ENCODE measurements at regions not wholly inside any gene's neighbourhood (a gene's known extent, or its start where the extent isn't known, plus 50 kb on each side); places are given as distances from the start of the nearest gene placed in this dataset.

DNA sequence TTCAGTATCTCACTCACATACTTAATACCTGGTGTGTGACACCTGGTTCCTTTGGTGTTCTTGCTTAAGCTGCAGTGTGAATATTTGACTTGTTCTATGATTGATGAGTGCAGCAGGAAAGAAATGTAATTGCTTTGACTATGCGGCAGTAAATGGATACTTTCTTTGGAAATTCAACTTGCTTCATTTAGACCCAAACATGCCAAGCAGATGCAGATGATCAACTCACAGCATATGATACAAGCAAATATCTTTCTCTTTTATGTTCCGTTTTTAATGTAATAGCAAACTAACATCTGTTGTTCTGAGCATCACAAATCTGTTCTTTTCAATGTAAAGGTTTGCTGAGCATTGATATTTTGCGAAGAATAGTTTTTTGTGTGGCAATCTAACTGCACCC lies 549.5 kb downstream of the C4orf33 start:
- H2AFZ ChIP-seq (ENCODE audit: insufficient read depth, low read depth, low read length, poor library complexity, severe bottlenecking): no peak overlapping the region
- no peak overlapping the region for H3K4me3 ChIP-seq (replicated peaks in 1 of 3; ENCODE audit: low read depth in 2 of 3, low read length in 3 of 3)
- Mint-ChIP-seq H3K27me3 (ENCODE audit: low read depth in 3 of 3) (peaks cover 0 to 6% (median 0%) of the 10 kb centered on the region in 3 donors), H3K36me3 (no peaks in the 10 kb centered on the region), H3K9me3 (peaks cover 0 to 2% (median 0%) of the 10 kb centered on the region in 7 donors), H3K27ac (no peak overlapping the region), H3K4me1 (no peaks in the 10 kb centered on the region), H3K4me3 (no peak overlapping the region)
- no peak for TF ChIP-seq CTCF (IDR thresholded peaks at IDR 0.05)
- no peak overlapping the region for H3K4me2 ChIP-seq (replicated peaks; ENCODE audit: extremely low read depth, low read length, poor library complexity, severe bottlenecking)
- DNase-seq: no peak
- H3K9me3 ChIP-seq (replicated peaks in 1 of 2; ENCODE audit: control insufficient read depth in 1 of 2, insufficient read depth in 1 of 2, low read length in 2 of 2): no peaks in the 10 kb centered on the region
- no CpG with 5 or more reads among the region's 3 CpGs for WGBS (ENCODE audit: insufficient coverage)
- H3K27ac ChIP-seq (ENCODE audit: low read depth in 1 of 2, low read length in 2 of 2): no peak overlapping the region
- no peaks in the 10 kb centered on the region for H3K36me3 ChIP-seq (replicated peaks in 1 of 2; ENCODE audit: control insufficient read depth in 1 of 2, insufficient read depth in 2 of 2, low read length in 2 of 2)
- H3K4me1 ChIP-seq (ENCODE audit: control insufficient read depth in 1 of 2, insufficient read depth in 2 of 2, low read length in 2 of 2): no peaks in the 10 kb centered on the region
- H3K27me3 ChIP-seq (ENCODE audit: control insufficient read depth in 2 of 2, insufficient read depth in 2 of 2, low read length in 2 of 2): no peaks in the 10 kb centered on the region
- intact Hi-C loops (cut with micrococcal nuclease): no loop called here
- H3K79me2 ChIP-seq (ENCODE audit: insufficient read depth, low read length): no peaks in the 10 kb centered on the region
- no peaks in the 10 kb centered on the region for H4K20me1 ChIP-seq (ENCODE audit: insufficient read depth, low read length)
- no peak overlapping the region for H3K9ac ChIP-seq (ENCODE audit: insufficient read depth, low read length, poor library complexity, severe bottlenecking)

GRCh38 chr4:129668092-129668491 lies 572.1 kb downstream of the C4orf33 start:
- Mint-ChIP-seq H3K27me3 (ENCODE audit: low read depth in 3 of 3) (peaks cover 0 to 1% (median 1%) of the 10 kb centered on the region in 3 donors), H3K4me3 (no peak overlapping the region), H3K9me3 (peaks cover 0 to 4% (median 2%) of the 10 kb centered on the region in 7 donors), H3K4me1 (no peaks in the 10 kb centered on the region), H3K36me3 (no peaks in the 10 kb centered on the region), H3K27ac (no peak overlapping the region)
- Histone ChIP-seq H3K4me1 (ENCODE audit: control insufficient read depth in 1 of 2, insufficient read depth in 2 of 2, low read length in 2 of 2) (no peaks in the 10 kb centered on the region), H3K9me3 (replicated peaks in 1 of 2; ENCODE audit: control insufficient read depth in 1 of 2, insufficient read depth in 1 of 2, low read length in 2 of 2) (no peaks in the 10 kb centered on the region), H3K4me3 (replicated peaks in 1 of 3; ENCODE audit: low read depth in 2 of 3, low read length in 3 of 3) (no peak overlapping the region), H3K4me2 (replicated peaks; ENCODE audit: extremely low read depth, low read length, poor library complexity, severe bottlenecking) (no peak overlapping the region), H4K20me1 (ENCODE audit: insufficient read depth, low read length) (no peaks in the 10 kb centered on the region), H3K27ac (ENCODE audit: low read depth in 1 of 2, low read length in 2 of 2) (no peak overlapping the region), H3K27me3 (ENCODE audit: control insufficient read depth in 2 of 2, insufficient read depth in 2 of 2, low read length in 2 of 2) (no peaks in the 10 kb centered on the region), H3K9ac (ENCODE audit: insufficient read depth, low read length, poor library complexity, severe bottlenecking) (no peak overlapping the region), H2AFZ (ENCODE audit: insufficient read depth, low read depth, low read length, poor library complexity, severe bottlenecking) (no peak overlapping the region), H3K36me3 (replicated peaks in 1 of 2; ENCODE audit: control insufficient read depth in 1 of 2, insufficient read depth in 2 of 2, low read length in 2 of 2) (no peaks in the 10 kb centered on the region), H3K79me2 (ENCODE audit: insufficient read depth, low read length) (no peaks in the 10 kb centered on the region)
- TF ChIP-seq CTCF (IDR thresholded peaks at IDR 0.05): no peak
- intact Hi-C loops (cut with micrococcal nuclease): no loop called here
- WGBS (ENCODE audit: insufficient coverage): 100% methylated on average over 1 of the region's 5 CpGs
- no peak for DNase-seq
